SK-N-MC (cell line): ENCODE measurements at regions not wholly inside any gene's neighbourhood (a gene's known extent, or its start where the extent isn't known, plus 50 kb on each side); places are given as distances from the start of the nearest gene placed in this dataset.

Experiments
- DNase-seq: peaks from one replicate; pipeline ENCODE4 v3.0.0-alpha.2; 2011; ENCODE audit warnings: low read depth, low spot score
- H3K27ac ChIP-seq: fragments of 200-600 bp; sonication (generic); 2 replicates; pipeline ENCODE4 v1.5.1; 2016; ENCODE audit warnings: mixed run types
- H3K36me3 ChIP-seq: fragments of 200-600 bp; sonication (generic); 2 replicates; pipeline ENCODE4 v1.6.1; 2017; ENCODE audit warnings: antibody characterized with exemption, low read length, mixed read lengths; ENCODE audit not compliant: insufficient read depth
- H3K4me3 ChIP-seq: fragments of 200-600 bp; sonication (generic); 2 replicates; pipeline ENCODE4 v1.5.1; 2016
- H3K9ac ChIP-seq: fragments of 200-600 bp; sonication (generic); 2 replicates; pipeline ENCODE4 v1.8.0; 2017; ENCODE audit warnings: mixed run types, mixed read lengths; ENCODE audit not compliant: insufficient read length
- H3K9me3 ChIP-seq: fragments of 200-600 bp; sonication (generic); 2 replicates; pipeline ENCODE4 v1.6.1; 2017; ENCODE audit warnings: low read depth, mild to moderate bottlenecking, antibody characterized with exemption, low read length, moderate library complexity, mixed read lengths
- EZH2 ChIP-seq: fragments of 200-600 bp; sonication (generic); IDR thresholded peaks from one replicate; pipeline ENCODE4 v1.6.1; 2017; ENCODE audit warnings: antibody characterized with exemption
- FOXP2 ChIP-seq: optimal IDR thresholded peaks from 2 replicates; pipeline ENCODE3; 2011; ENCODE audit warnings: mild to moderate bottlenecking, moderate library complexity; ENCODE audit not compliant: insufficient read depth; ENCODE audit errors: extremely low read length, control extremely low read depth
- POLR2AphosphoS5 ChIP-seq: IDR thresholded peaks from 2 replicates; pipeline ENCODE4 v1.6.1; 2012; ENCODE audit warnings: mild to moderate bottlenecking, low read depth, low read length, borderline replicate concordance

DNA sequence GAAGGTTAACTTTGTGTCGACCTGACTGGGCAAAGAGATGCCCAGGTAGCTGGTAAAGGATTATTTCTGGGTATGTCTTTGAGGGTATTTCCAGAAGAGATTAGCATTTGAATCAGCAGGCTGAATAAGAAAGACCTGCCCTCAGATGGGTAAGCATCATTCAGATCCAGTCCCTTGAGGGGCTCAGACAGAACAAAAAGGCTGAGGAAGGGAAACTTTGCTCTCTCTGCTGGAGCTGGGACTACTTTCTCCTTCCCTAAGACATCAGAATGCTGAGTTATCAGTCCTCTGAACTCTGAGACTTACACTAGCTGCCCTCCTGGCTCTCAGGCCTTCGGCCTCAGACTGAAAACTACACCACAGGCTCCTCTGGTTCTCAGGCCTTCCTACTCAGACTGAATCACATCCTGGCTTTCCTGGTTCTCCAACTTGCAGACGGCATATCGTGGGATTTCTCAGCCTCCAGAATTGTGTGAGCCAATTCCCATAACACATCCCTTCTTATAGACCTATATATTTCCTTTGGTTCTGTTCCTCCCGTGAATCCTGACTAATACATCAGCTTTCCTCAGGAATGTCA, 982.9 kb downstream of the TUSC7 start:
- Histone ChIP-seq H3K9ac (no peak overlapping the region), H3K36me3 (no peaks in the 10 kb centered on the region), H3K27ac (no peak overlapping the region), H3K4me3 (no peak overlapping the region), H3K9me3 (no peaks in the 10 kb centered on the region)
- DNase-seq: no peak
- TF ChIP-seq FOXP2: no peak
- TF ChIP-seq EZH2: no peak
- TF ChIP-seq POLR2AphosphoS5: no peak

DNA sequence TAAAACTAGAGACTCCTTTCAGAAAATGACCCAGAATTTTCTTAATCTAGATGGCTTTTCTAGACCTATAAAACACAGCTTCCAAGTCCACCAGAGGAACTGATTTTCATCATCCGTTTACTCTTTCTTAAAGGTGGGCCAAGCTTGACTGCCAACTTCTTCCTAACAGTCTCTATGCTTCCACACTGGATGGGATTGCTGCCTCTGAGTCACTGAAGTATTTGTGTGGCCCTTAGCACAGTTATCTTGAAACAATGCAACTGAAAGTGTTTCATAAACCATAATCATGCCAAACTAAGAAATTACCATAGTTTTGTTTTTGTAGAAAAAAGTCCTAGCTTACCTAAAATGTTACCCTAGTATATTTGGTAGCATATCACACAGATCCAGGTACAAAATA, 985.7 kb downstream of the TUSC7 start:
- no peak for TF ChIP-seq EZH2
- TF ChIP-seq POLR2AphosphoS5: no peak
- no peak for TF ChIP-seq FOXP2
- no peak overlapping the region for H3K9ac ChIP-seq
- H3K36me3 ChIP-seq: no peaks in the 10 kb centered on the region
- DNase-seq: no peak
- no peak overlapping the region for H3K27ac ChIP-seq
- H3K9me3 ChIP-seq: no peaks in the 10 kb centered on the region
- no peak overlapping the region for H3K4me3 ChIP-seq

DNA sequence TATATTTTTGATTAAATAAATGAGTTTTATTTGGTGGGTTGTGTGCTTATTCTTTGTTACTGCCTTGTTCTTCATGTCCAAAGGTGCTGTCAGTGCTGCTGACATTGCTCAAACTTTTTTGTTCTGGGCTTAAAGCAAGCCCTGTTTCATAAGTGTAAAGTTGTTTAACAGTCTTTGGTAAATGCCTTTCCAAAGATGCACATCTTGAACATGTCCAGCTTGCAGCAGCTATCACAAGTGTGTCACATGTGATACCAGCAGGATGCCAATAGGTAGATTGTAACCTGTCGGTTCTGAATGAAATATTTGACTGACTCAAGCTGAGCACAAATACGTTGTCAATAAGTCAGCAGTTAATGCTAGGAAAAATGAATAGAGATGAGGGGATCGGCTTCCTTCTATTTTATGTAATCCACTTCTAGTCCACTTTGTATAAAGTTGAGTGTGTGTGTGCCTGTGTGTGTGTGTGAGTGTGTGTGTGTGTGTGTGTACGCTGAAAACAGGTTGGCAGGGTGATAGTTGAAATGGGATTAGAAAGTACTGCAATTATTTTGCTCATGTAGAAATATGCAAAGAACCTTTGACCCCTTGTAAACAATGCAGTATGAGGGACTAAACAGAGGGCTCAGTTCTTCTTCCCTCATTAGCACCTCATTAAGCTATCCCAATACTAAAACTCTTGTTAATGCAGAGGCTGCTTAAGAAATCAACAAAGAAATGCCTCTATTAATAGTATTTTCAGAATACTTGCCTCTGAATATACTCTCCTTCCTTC, 986.5 kb downstream of the TUSC7 start:
- Histone ChIP-seq H3K27ac (no peak overlapping the region), H3K4me3 (no peak overlapping the region), H3K9ac (no peak overlapping the region), H3K9me3 (no peaks in the 10 kb centered on the region), H3K36me3 (no peaks in the 10 kb centered on the region)
- TF ChIP-seq EZH2 (no peak), POLR2AphosphoS5 (no peak), FOXP2 (no peak)
- no peak for DNase-seq

DNA sequence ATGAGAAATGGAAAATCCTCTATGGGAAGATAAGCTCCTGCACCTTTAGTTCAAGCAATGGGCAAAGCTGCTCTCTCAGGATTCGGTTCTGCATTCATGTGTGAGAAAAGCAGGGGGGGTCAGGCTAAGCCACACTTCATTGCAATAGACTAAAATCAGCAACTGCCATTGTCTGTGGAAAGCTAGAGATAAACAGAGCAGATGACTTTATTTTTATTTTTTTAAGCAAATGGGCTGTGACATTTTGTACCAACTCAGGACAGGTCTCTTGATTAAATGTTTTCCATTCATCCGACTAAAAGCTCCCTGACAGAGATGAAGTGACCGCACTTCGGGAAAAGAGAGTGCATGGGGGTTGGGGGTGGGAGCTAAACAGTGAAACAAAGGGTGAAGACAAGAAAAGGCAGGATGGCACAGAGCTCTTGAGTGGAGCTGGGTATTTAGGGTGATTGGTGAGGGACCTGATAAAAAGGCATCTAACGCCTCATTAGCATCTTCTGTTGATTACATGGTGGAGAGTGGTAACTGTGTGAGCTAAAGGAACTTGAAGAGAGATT, 987.4 kb downstream of the TUSC7 start:
- no peak overlapping the region for H3K27ac ChIP-seq
- DNase-seq: no peak
- no peaks in the 10 kb centered on the region for H3K9me3 ChIP-seq
- H3K9ac ChIP-seq: no peak overlapping the region
- no peak overlapping the region for H3K4me3 ChIP-seq
- no peaks in the 10 kb centered on the region for H3K36me3 ChIP-seq
- no peak for TF ChIP-seq POLR2AphosphoS5
- no peak for TF ChIP-seq EZH2
- no peak for TF ChIP-seq FOXP2

DNA sequence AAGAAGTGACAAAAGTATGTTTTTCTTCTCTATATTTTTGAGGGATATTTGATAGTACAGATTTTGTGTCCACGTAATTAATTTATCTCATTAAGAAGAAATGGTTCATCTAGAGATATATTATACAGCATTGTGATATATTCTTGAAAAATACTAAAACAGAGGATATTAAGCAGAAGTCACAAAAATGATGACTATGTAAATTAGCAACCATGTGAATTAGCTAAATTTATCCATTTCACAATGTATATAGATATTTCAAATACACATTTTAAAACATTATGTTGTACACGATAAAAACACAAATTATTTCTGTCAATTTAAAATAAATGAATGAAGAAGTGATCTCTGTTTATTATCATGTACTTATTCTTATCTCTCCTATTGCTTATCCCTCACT, 989.5 kb downstream of the TUSC7 start:
- DNase-seq: no peak
- H3K27ac ChIP-seq: no peak overlapping the region
- no peak overlapping the region for H3K9ac ChIP-seq
- no peak overlapping the region for H3K4me3 ChIP-seq
- no peaks in the 10 kb centered on the region for H3K9me3 ChIP-seq
- TF ChIP-seq FOXP2: no peak
- TF ChIP-seq EZH2: no peak
- TF ChIP-seq POLR2AphosphoS5: no peak
- no peaks in the 10 kb centered on the region for H3K36me3 ChIP-seq

DNA sequence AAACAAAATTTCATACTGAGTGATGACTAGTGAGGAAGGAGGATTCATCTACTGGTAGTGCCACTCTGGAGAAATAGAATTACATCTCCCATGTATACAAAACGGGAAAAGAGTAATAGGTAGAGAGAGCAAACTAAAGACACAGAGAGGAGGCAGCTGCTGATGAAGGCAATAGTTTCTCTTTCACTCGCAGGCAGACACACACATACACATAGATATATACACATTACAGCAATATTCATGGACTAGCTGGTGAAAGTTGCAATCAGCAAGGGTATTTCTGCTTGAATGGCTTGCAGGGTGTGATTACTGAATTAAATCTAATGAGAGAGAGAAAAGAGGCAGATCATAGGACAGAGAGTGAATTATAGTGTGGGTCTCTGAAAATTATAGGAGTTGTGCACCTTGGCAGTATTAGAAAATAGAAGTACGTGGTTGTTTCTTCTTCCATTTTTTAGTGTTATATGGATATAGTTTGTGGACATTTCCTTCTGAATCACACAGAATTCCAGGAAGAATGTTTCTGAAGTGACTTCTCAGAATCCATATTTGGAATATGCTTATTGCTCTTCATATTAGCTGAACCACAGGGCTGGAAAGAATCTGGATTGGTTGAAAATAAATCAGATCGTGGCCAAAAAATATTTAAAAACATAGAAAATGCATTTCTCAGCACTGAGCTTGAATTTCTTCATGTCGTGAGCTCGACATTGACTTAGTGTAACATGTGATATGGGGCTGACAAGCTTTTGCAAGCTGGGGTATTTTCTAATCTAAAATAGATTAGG, 991.2 kb downstream of the TUSC7 start:
- no peak overlapping the region for H3K4me3 ChIP-seq
- no peaks in the 10 kb centered on the region for H3K36me3 ChIP-seq
- TF ChIP-seq EZH2 (no peak), POLR2AphosphoS5 (no peak), FOXP2 (no peak)
- no peaks in the 10 kb centered on the region for H3K9me3 ChIP-seq
- H3K9ac ChIP-seq: no peak overlapping the region
- DNase-seq: no peak
- no peak overlapping the region for H3K27ac ChIP-seq

DNA sequence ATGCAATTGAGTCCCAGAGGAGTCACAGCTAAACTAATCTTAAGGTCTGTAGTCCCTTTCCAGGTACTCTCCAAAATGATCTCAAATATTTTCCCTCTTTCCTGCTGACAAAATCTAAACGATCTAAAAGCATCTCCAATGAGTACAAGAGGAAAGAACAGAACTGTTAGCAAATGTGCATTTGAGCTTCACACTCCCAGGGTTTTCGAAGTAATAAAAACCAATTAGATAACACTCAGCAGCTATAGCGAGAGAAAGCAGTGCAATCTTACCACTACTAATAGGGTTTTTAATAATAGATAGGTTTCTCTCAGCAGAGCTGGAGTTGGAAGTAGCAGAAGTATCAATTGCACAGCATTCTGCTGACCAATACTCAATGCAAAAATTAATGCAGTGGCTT, 995.4 kb downstream of the TUSC7 start:
- no peak overlapping the region for H3K27ac ChIP-seq
- H3K9ac ChIP-seq: no peak overlapping the region
- DNase-seq: no peak
- H3K36me3 ChIP-seq: no peaks in the 10 kb centered on the region
- H3K4me3 ChIP-seq: no peak overlapping the region
- TF ChIP-seq POLR2AphosphoS5 (no peak), EZH2 (no peak), FOXP2 (no peak)
- no peaks in the 10 kb centered on the region for H3K9me3 ChIP-seq

DNA sequence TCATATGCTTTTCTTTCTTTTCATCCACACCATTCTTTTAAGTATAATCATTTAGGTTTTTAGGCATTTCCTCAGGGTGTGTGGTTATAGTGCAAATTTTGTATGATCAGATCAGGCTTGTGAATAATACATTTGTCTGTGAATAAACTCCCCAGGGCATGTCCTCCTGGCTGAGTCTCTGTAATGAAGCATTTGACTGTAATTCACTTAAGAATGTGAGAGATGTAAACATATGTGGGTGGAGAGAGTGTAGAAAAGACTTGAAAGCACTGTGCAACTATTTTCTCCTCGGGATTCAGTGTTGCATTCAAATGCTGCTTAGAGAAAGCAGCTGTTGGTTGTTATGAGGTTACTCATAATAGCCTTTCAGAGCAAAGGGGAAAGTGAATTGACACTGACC, 996.5 kb downstream of the TUSC7 start:
- Histone ChIP-seq H3K9me3 (no peaks in the 10 kb centered on the region), H3K4me3 (no peak overlapping the region), H3K9ac (no peak overlapping the region), H3K36me3 (no peaks in the 10 kb centered on the region), H3K27ac (no peak overlapping the region)
- TF ChIP-seq POLR2AphosphoS5 (no peak), EZH2 (no peak)
- no peak for DNase-seq
